ENCODE measurements at regions not wholly inside any gene's neighbourhood (a gene's known extent, or its start where the extent isn't known, plus 50 kb on each side); places are given as distances from the start of the nearest gene placed in this dataset.
"Not testable (repeated sequence)": the region's sequence is repeated elsewhere in the genome, so short reads cannot be mapped to it uniquely, and the experiment has no call there.

DNA sequence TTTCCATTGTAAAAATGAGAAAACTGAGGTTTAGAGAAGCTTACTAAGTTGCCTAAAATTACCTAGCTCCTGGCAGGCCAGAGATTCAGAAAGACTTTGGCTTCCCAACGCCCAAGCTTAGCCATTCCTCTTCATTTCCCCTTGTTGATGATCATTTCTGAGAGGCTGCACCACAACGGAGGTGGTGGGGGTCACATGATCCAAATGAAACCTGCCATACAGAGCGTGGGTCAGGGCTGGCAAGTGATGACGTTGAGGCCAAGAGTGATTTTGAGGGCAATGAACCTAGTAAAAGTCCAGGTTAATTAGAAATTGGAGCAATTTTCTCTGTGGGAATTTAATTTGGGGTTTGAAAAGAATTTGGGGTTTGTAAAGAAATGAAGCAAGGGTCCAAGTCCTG, 109.9 kb downstream of the TMEM182 start:
- no peak for DNase-seq

DNA sequence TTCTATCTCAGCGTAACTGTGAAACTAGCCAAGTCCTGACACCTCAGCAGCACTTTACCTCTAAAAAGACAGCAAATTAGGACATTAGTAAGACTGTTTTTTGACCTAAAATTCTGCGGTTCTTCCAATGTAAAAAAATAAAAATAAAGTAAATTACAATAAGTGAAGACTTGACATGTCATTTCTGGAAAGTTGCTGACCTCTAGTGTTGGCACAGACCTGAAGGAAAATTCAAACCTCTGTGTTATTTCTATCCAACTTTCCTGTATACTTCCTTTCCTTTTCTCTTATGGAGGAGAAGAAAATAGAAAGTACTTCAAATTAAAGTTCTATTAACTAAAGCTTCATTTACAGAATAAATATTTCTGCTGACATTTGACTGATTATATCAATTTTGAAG, 110.6 kb downstream of the TMEM182 start:
- peak in 1 of 3 experiments; percentile 24 for DNase-seq

DNA sequence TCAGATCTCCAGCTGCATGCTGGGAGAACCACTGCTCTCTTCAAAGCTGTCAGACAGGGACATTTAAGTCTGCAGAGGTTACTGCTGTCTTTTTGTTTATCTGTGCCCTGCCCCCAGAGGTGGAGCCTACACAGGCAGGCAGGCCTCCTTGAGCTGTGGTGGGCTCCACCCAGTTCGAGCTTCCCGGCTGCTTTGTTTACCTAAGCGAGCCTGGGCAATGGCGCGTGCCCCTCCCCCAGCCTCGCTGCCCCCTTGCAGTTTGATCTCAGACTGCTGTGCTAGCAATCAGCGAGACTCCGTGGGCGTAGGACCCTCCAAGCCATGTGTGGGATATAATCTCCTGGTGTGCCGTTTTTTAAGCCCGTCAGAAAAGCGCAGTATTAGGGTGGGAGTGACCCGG, 117.7 kb downstream of the TMEM182 start:
- DNase-seq = not testable (repeated sequence)

DNA sequence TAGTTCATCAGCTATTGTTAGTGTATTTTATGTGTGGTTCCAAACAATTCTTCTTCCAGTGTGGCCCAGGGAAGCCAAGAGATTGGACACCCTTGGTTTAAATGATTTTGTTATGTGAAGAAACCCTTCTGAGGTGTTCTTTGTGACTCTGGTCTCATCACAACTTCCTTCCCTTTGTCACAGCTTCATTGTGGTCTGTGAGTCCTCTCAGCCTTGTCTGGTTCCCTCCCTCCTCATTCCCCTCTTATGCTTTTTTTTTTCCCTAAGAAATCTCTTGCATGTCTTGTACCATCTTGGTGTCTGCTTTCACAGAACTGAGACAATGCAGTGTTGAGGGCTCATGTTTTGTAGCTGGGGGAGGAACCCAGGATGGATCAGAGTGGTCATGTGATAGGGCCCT, 118.9 kb downstream of the TMEM182 start:
- no peak for DNase-seq

DNA sequence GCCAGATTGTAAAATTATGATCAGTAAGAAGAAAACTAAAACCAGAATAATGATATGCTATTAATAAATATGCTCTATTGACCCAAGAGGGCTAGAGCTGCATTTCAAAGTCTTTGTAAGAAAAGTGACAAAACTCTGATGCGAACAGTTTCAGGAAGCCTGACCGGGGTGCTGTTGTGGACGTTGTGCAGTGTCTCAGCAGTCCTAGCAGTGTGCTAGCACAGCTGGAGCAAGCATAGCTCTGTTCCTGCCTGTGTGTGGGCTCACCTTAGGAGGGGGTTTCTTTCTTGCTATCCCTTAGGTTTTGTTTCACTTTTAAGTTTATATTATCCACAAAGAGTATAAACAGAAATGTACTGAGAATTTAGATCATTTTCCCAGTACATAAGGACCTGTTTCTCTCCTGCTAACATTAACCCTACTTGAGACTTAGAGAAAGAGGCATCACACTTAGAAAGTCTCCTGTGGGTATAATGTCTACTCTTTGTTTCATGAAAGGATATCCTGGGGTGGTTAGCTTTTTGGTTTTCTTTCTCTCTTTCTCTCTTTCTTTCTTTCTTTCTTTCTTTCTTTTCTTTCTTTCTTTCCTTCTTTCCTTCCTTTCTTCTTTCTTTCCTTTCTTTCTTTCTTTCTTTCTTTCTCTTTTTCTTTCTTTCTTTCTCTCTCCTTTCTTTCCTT, 124.5 kb downstream of the TMEM182 start:
- DNase-seq = no peak

DNA sequence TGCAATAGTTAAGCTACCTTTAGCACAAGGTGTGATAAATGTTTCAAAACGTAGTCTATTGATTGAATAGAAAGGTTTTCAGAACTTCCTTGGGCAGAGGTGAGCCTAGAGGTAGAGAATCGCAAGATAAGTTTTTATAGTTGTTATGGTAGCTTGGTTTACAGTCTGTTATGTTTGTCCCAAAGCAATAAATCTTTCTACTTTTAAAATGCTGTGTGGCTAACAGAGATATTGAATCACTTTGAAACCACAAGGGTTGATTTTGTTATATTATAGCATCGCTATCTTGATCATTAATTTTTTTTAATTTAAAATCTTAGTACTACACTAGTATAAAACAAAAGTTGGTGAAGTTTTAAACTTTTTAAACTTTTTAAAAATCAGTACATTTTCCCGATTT, 126.7 kb downstream of the TMEM182 start:
- DNase-seq = no peak

DNA sequence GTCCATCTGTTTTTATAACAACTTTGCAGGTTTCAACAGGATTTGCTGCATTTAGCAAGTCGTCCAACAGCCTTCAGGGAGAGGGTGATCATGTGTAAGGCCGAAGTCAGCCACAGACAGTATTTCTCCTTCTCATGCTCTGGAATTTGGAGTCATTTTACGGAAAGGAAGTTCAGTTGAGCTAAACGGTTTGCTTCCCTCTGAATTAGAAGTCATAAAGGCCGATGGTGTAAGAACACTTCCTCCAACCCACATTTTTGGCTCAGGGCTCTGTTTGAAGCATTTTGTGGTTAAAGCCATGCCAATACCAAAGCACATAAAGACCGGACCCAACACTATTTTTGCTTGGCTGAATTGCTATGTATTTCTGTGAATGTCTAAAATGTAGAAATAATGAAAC, 129.5 kb downstream of the TMEM182 start:
- DNase-seq = no peak

DNA sequence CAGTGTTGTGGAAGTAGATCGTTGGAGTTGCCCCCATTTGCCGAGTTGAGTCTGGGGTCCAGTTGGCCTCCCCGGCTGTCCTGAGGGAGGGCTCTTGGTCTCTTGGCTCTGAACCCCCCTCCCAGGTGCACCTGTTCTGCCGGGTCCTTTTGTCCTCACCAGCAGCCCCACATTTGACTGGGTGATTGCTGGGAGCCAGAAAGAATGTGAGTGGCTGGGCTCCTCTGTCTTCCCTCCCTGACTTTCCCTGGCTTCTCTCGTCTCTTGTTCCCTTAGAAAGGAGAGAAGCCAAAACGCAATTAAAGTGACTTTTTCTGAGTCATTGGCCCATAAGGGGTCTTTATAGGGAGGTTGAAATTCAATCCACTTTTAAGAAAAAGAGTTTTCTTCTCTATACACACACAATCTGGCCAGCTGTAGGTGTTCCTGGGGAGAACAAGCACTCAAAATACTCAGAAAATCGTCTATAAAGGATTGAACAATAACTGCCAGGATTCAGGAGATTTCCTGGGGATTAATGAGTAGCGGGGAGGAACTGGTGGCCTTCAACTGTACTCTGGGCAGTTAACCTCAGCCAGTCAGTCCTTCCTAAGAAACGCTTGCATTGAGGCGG, 131.0 kb downstream of the TMEM182 start:
- peak in 1 of 3 experiments; percentile 13 for DNase-seq

DNA sequence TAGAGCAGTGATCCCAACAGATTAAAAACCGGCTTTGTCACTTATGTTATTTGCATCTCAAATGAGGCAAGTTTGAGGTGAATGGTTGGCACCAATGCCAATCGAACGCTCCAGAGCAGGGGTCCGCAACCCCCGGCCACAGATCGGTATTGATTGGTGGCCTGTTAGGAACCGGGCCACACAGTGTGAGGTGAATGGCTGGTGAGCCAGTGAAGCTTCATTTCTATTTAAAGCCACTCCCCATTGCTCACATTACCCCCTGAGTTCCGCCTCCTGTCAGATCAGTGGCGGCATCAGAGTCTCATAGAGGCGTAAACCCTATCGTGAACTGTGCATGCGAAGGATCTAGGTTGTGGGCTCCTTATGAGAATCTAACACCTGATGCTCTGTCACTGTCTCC, 132.0 kb downstream of the TMEM182 start:
- no peak for DNase-seq

DNA sequence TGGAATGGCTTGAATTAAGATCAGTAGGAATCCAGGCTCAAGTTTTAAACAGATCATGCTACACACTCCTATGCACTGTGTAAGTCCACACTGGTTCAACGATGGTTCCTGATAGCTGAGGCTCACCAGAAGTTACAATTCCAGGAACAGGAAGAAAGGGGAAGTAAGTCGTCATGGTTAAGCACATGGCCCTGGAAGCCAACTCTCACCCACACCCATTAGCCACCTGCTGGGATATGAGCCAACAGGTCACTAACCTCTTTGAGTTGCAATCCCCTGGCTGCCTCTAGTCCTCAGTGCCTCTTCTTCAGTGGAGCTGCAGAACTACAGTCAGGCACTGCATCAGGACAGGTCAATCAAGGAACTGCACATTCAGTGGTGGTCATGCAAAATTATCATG, 133.5 kb downstream of the TMEM182 start:
- DNase-seq = no peak

DNA sequence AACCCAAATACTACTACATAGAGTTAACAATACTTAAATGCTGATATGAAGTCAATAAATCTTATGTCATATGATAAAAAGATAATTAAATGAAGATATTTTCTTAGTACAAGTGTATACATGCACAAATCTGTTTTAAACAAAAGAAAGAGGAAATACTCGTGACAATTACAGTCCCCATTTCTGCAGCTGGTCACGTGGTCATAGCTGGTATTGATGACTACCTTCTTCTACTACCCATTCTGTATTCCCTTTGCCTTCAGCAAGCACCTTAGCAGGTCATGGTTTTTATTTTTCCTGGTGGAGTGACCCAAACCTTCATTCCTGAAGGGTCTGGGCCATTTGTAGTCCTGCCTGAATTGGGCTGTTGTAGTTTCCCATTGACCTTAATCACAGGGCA, 147.4 kb downstream of the TMEM182 start:
- DNase-seq = not testable (repeated sequence)

DNA sequence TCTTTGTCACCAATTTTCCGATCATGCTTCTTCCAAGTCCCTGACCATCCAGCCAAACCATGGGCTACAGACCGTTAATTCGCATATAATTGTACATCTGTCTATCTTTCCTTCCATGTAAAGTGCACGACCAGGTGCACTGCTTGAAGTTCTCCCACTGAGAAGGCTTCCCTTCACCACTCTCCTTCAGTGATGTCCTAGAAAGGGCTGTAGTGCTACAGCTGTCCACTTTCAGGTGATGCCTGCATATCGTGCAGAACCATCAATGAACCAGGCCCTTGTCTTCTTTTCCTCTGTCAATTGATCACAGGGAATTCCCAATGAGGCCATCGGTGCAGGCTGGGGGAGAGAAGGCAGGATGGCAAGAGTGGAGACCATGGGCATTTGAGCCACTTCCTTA, 148.9 kb downstream of the TMEM182 start:
- no peak for DNase-seq

DNA sequence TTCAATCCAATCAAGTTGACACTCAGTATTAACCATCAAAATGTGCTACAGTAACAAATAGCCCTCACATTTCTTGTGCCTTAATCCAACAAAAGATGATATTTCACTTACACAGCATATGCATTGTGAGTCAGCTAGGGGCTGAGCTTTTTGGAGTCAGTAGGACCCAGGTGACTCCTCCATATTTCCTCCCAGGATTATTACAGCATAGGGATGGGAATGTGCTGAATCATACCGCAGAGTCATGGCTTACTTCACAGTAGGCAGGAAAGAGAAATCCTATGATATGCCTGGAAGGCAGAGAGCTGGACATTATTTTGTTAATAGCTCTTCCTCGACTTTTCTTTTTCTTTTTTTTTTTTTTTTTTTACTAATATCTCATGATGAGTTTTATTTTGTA, 153.3 kb downstream of the TMEM182 start:
- no peak for DNase-seq

DNA sequence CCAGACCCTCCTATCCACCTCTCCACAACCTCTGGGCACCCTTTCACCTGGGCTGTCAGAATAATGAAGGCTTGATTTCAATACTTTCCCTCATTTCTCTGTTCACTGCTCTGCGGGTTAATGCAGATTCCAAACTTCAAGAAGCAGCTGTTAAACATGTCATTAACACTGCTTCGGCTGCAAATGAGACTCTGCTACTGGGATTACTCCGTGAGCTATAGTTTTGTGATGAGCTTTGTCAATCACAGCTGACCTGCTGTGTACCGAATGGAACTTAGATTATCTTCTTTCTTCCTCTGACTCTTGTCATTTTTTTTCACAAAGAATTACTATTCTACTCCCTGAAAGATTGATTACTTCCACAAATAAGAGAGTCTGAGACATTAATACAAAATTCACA, 160.5 kb downstream of the TMEM182 start:
- DNase-seq = peak in 1 of 3 experiments; percentile 7

DNA sequence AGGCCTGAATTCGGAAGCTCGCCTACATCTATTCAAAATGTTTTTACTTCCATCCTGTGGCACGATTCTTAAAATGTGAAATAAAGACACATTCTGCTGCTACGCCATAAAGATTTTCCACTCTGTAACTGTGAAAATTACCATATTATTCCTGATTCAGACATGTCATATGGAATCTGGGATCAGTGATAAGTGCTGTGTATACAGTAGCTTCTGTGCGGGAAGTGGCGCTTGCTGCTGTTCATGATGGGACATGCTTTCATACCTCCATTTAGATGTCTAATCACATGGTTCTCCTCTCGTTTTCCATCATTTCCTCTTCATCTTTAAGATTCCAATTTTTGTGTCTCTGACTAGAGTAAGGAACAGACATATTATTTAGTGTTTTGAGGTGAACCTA, 163.2 kb downstream of the TMEM182 start:
- no peak for DNase-seq

DNA sequence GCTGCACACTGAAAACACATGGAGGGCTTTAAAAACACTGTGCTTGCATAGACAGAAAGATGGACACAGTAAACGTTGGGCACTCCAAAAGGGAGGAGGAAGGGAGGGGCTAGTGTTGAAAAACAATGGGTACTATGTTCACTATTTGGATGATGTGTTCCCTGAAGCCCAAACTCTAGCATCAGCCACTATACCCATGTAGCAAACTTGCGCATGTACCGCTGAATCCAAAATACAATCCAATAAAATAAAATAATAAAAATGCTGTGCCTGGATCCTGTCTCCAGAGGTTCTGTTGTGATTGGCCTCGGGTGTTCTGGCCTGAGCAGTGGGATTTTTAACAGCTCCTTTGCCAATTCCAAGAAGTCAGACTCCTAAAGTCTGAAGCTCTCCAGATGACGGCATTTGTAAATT, 166.0 kb downstream of the TMEM182 start:
- no peak for DNase-seq

DNA sequence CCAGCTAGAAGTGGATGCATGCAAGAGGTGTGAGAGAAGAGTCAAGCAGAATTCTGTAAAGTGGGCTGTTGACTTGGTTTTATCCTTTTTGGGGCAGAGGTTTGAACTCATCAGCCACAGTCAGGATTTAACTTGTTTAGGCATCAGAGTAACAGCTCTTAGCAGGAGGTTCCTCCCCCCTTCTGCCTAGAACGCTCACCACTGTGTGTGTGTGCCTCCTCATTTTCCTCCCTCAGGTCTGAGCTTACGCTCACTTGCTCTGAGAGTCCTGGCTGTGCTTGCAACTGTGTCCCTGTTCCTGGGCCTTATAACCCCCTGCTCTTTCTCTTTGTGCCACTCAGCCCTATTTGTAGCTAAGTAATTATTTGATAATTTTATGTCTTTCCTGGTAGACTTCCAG, 167.9 kb downstream of the TMEM182 start:
- DNase-seq = no peak

DNA sequence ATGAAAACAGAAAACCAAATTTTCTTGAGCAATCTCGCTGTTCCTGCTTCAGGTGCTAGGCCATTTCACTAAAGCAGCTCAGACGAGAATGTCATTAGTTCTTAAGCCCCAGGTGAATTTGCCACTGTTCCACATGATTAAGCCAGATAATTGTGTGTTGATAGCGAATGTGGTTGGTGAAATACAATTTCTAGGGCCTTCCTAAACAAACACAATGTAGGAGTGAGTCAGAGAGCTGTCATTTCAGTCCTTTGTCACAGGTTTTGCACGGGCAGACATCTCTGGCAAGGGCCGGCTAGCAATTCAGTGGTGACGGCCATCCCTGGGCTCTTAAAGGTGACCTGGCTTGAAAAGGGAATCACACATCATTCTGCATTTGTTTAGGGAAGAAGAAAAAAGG, 170.7 kb downstream of the TMEM182 start:
- DNase-seq = peak in 2 of 3 experiments; percentile 84 to 97

DNA sequence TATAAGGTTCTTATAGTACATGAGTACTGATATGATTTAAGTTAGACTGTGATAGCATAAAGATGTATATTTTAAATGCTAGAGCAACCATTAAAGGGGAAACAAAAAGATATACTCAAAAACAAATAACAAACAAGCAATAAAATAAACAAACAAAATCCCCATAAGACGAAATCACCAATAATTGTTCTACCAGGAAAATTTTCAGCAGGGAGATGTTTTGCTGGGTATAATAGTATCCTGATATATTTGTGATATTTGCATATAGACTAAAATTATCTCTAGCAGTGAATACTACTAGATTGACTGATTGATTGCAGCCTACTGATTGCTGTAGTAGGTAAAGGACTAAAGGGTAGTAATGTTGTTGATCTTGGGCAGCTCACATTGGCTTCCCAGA, 177.4 kb downstream of the TMEM182 start:
- DNase-seq = no peak

DNA sequence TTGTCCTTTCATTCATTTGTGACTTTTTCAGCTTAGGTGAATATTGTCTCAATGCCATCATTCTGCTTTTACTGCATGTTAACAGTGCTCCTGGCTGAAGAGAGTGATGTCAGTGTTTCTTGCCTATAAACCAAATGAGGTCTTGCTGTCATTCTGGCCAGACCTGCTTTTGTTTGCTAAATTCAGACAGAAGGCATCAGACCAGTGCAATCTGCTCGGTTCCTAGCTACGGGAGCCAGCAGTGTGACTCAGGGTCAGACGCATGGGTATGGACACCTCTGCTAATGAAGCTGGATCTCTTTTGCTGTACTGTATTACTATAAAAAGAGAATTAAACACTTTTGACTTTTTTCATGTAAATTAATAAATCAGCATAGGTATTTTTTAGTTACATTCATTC, 178.9 kb downstream of the TMEM182 start:
- DNase-seq = no peak

DNA sequence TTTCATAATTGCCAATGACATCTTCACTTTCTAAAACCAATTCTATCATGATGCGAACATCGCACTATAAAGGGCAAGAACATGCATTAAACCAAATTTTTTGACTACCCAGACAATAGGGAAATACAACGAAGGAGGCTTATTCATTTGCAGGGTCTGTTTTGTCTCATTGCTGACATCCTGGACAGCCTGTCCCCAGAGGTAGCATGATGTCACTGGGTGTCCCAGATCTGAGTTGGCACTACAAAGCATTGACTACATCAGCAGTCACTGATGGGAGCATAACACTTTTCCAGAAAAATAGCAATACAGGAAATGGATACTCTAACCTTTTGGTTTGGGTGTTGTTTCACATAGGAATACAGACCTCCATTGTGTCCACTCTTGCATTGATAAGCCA, 180.3 kb downstream of the TMEM182 start:
- no peak for DNase-seq

DNA sequence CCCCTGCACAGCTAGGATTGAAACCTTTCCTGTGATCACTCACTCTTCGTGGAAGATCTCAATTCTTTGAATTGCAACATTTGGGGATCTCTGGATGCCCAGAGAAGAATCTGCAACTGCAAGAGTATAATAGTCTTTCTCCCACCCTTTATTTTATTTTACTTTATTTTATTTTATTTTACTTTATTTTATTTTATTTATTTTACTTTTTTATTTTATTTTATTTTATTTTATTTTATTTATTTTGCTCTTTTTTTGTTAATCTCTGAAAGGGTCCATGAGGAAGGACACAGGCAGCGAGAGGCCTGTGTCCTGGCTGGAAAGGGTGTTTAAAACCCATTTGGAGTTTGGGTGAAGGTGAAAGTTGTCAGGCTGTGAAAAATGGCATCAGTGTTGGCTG, 181.4 kb downstream of the TMEM182 start:
- DNase-seq = no peak

DNA sequence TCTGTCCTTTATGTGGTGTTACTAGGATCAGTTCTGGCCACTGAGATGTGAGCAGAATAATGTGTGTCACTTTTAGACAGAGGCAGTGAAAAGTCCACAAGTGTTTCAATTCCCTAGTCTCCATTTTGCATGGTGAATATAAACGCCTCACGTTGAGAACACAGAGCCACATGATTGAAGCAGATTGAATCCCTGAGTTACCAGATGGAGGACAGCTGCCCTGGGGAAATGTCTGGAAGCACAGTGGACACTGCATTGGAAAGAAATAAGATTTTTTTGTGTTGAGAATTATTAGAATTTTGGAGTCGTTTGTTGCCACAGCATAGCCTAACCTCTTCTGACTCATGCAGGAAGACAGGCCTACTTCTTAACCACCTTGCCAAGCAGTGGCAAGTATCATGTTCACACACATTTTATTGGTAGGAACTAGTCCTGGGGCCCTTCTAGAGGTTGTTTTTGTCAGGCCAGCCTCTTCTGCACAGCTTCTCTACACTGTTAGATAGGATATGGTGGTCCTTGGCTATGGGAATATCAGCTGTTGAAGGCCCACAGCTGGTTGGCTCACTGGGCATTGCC, 188.6 kb downstream of the TMEM182 start:
- DNase-seq = no peak

DNA sequence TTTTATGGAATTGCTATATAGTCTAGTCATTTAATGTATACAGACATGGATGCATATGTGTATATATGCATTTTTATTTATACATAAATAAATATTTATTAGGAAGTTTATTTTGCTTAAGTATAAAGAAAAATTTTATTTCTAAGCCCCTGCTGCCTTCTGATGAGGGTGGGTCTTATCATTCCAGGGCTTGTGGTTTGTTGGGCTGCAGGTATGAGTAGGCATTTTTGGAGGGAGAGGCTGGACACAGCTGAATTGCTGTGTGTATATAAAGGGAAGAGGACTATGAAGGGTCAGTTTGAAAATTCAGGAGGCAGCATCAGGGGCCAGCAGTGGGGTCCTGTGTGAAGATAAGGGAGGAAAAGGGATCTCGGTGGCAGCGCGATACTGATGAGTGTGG, 189.4 kb downstream of the TMEM182 start:
- DNase-seq = no peak

DNA sequence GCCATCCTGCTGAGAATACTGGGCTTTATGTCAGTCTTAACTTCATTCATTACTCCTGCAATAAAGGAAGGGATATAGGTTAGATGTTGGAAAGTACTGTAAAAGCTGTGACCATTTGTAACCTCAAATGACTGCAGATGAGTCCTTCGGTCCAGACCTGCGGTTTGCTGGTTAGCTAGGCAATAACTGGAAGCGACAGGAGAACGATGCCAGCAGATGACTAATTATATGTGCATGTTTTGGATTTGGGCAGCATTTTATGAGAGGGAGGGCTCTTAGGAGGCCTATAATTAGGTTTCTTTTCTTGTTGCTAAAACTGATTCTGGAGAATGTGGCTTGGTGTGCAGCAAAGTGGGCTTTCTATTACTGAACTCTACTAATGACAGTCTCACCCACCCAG, 205.6 kb downstream of the TMEM182 start:
- DNase-seq = peak in 1 of 3 experiments; percentile 3

Measured in NCI-H1417 (cell line).